ENCODE measurements at regions not wholly inside any gene's neighbourhood (a gene's known extent, or its start where the extent isn't known, plus 50 kb on each side); places are given as distances from the start of the nearest gene placed in this dataset.

- H3K27ac ChIP-seq (ENCODE audit: low read depth, low read length) = no peak overlapping the region
- no peak overlapping the region for H4K8ac ChIP-seq (ENCODE audit: extremely low read depth, insufficient read depth, low read length)
- no peak overlapping the region for H4K5ac ChIP-seq (ENCODE audit: insufficient read length, low read depth, low read length)
- TF ChIP-seq SIN3A (conservative IDR thresholded peaks at IDR 0.05 in 1 of 2, IDR thresholded peaks at IDR 0.05 in 1 of 2; ENCODE audit: low read depth in 1 of 2, low read length in 2 of 2) (no peak), RFX5 (IDR thresholded peaks at IDR 0.05; ENCODE audit: borderline replicate concordance, low read depth, low read length) (no peak), SUZ12 (IDR thresholded peaks at IDR 0.05; ENCODE audit: low read length) (no peak), MAX (IDR thresholded peaks at IDR 0.05) (no peak), GABPA (IDR thresholded peaks at IDR 0.05; ENCODE audit: borderline replicate concordance, insufficient read depth, low read length) (no peak), CBX5 (IDR thresholded peaks at IDR 0.05; ENCODE audit: low read depth, low read length) (no peak), RXRA (IDR thresholded peaks at IDR 0.05; ENCODE audit: insufficient read depth, low read depth, low read length) (no peak), CREB1 (IDR thresholded peaks at IDR 0.05) (no peak), SP2 (IDR thresholded peaks at IDR 0.05; ENCODE audit: low read length) (no peak), POLR2AphosphoS5 (IDR thresholded peaks at IDR 0.05; ENCODE audit: low read depth, low read length) (no peak), SIRT6 (IDR thresholded peaks at IDR 0.05; ENCODE audit: low read length) (no peak)
- TF ChIP-seq, protein P1, sequence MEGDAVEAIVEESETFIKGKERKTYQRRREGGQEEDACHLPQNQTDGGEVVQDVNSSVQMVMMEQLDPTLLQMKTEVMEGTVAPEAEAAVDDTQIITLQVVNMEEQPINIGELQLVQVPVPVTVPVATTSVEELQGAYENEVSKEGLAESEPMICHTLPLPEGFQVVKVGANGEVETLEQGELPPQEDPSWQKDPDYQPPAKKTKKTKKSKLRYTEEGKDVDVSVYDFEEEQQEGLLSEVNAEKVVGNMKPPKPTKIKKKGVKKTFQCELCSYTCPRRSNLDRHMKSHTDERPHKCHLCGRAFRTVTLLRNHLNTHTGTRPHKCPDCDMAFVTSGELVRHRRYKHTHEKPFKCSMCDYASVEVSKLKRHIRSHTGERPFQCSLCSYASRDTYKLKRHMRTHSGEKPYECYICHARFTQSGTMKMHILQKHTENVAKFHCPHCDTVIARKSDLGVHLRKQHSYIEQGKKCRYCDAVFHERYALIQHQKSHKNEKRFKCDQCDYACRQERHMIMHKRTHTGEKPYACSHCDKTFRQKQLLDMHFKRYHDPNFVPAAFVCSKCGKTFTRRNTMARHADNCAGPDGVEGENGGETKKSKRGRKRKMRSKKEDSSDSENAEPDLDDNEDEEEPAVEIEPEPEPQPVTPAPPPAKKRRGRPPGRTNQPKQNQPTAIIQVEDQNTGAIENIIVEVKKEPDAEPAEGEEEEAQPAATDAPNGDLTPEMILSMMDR (IDR thresholded peaks at IDR 0.05; ENCODE audit: control extremely low read depth in 1 of 3, insufficient read depth in 1 of 3, low read depth in 1 of 3, low read length in 3 of 3) = no peak
- no peak overlapping the region for H2BK120ac ChIP-seq (replicated peaks; ENCODE audit: low read depth, low read length)
- H2BK12ac ChIP-seq (ENCODE audit: low read depth, low read length) = no peak overlapping the region
- H3K9me3 ChIP-seq (ENCODE audit: insufficient read depth in 2 of 2, low read depth in 1 of 2, low read length in 1 of 2) = no peaks in the 10 kb centered on the region
- no peak overlapping the region for H3K9ac ChIP-seq (replicated peaks in 1 of 4; ENCODE audit: extremely low read depth in 1 of 4, low read depth in 3 of 4, low read length in 3 of 4)
- no peak overlapping the region for H2BK15ac ChIP-seq (ENCODE audit: low read length)
- POLR2A ChIA-PET (ENCODE audit: partially characterized antibody) = no interaction called here
- H3K4me2 ChIP-seq (ENCODE audit: insufficient read depth in 1 of 2, low read depth in 2 of 2, low read length in 2 of 2) = no peak overlapping the region
- no peak for DNase-seq (ENCODE audit: low read depth in 1 of 2, low spot score in 2 of 2)
- no peak for FAIRE-seq
- no peak overlapping the region for H3K56ac ChIP-seq (replicated peaks; ENCODE audit: insufficient read length, low read depth, low read length)
- WGBS, 2 experiments (ENCODE audit: extremely low coverage in 1 of 2, insufficient coverage in 1 of 2, insufficient read length in 1 of 2, insufficient replicate concordance in 2 of 2, low coverage in 1 of 2, low lambda C conversion rate in 2 of 2, missing lambda C conversion rate in 1 of 2) = 81% methylated on average over 1 of the region's 1 CpG; no CpG with 5 or more reads in 1 of the 2 experiments
- no peak overlapping the region for H2BK20ac ChIP-seq (ENCODE audit: low read length)
- H2AK5ac ChIP-seq (ENCODE audit: low read depth, low read length) = no peak overlapping the region
- H3K36me3 ChIP-seq (ENCODE audit: control insufficient read depth in 2 of 4, insufficient read depth in 4 of 4, low read length in 3 of 4) = no peaks in the 10 kb centered on the region
- no peak overlapping the region for H3K18ac ChIP-seq (ENCODE audit: extremely low read depth, low read length)
- H3K23me2 ChIP-seq (ENCODE audit: low read depth, low read length) = no peaks in the 10 kb centered on the region
- H4K20me1 ChIP-seq (replicated peaks in 1 of 2; ENCODE audit: control insufficient read depth in 1 of 2, insufficient read depth in 2 of 2, low read length in 2 of 2) = no peaks in the 10 kb centered on the region
- no peak overlapping the region for H3K4ac ChIP-seq (replicated peaks; ENCODE audit: insufficient read length, low read depth, low read length)
- H3K23ac ChIP-seq (ENCODE audit: insufficient read length) = no peak overlapping the region
- no peaks in the 10 kb centered on the region for H3K79me1 ChIP-seq (ENCODE audit: low read depth, low read length)
- H3K4me1 ChIP-seq (replicated peaks in 1 of 4; ENCODE audit: control insufficient read depth in 3 of 4, insufficient read depth in 4 of 4, low read length in 3 of 4) = no peaks in the 10 kb centered on the region
- no peak overlapping the region for H4K91ac ChIP-seq (replicated peaks; ENCODE audit: insufficient read length, low read length)
- CTCF ChIA-PET (ENCODE audit: partially characterized antibody) = no interaction called here
- peaks cover 0 to 1% (median 0%) of the 10 kb centered on the region in 4 experiments; a peak in 1 of 7 replicates for H3K27me3 ChIP-seq (replicated peaks in 1 of 4; ENCODE audit: control insufficient read depth in 3 of 4, extremely low read depth in 1 of 4, insufficient read depth in 3 of 4, low read length in 3 of 4)
- no peaks in the 10 kb centered on the region for H3K79me2 ChIP-seq (ENCODE audit: control insufficient read depth in 1 of 2, insufficient read depth in 2 of 2, low read length in 2 of 2)
- H3K14ac ChIP-seq (ENCODE audit: insufficient read length) = no peak overlapping the region
- H2AFZ ChIP-seq (ENCODE audit: low read length) = no peak overlapping the region
- no peak overlapping the region for H3K4me3 ChIP-seq (ENCODE audit: extremely low read depth in 1 of 4, insufficient read depth in 2 of 4, low read depth in 3 of 4, low read length in 4 of 4)
- H2BK5ac ChIP-seq (ENCODE audit: low read depth, low read length) = no peak overlapping the region
Measured at GRCh38 chr4:163865010-163865409, 370.5 kb downstream of the TMA16 start.

Data from H1 (cell line).